ENCODE measurements at regions not wholly inside any gene's neighbourhood (a gene's known extent, or its start where the extent isn't known, plus 50 kb on each side); places are given as distances from the start of the nearest gene placed in this dataset.

DNA sequence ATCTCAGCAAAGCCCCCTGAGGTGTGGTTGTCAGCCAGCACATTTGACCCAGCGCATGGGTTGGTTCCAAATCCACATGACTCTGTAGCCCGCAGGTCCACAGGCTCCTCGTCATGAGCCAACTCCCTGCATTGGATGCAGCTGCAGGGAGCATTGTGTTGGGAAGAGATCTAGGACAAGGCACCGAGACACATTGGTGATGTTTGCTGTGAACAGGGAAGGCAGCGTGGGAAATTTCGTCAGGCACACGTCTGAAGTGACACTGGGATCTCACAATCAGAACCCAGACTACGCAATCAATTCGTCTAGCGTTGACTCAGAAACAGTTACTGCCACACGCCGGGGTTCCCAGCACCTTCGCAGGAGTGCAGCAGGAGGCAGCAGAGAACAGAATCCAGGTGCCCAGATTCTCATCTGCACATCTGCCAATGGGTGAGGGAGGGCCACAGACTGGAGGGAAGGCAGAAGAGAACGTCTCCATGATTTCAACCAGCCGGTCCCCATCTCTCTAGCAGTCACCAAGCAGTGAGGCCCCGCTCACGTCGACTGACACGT lies 177.0 kb downstream of the TTLL2 start (continued):
- TF ChIP-seq, protein P1, sequence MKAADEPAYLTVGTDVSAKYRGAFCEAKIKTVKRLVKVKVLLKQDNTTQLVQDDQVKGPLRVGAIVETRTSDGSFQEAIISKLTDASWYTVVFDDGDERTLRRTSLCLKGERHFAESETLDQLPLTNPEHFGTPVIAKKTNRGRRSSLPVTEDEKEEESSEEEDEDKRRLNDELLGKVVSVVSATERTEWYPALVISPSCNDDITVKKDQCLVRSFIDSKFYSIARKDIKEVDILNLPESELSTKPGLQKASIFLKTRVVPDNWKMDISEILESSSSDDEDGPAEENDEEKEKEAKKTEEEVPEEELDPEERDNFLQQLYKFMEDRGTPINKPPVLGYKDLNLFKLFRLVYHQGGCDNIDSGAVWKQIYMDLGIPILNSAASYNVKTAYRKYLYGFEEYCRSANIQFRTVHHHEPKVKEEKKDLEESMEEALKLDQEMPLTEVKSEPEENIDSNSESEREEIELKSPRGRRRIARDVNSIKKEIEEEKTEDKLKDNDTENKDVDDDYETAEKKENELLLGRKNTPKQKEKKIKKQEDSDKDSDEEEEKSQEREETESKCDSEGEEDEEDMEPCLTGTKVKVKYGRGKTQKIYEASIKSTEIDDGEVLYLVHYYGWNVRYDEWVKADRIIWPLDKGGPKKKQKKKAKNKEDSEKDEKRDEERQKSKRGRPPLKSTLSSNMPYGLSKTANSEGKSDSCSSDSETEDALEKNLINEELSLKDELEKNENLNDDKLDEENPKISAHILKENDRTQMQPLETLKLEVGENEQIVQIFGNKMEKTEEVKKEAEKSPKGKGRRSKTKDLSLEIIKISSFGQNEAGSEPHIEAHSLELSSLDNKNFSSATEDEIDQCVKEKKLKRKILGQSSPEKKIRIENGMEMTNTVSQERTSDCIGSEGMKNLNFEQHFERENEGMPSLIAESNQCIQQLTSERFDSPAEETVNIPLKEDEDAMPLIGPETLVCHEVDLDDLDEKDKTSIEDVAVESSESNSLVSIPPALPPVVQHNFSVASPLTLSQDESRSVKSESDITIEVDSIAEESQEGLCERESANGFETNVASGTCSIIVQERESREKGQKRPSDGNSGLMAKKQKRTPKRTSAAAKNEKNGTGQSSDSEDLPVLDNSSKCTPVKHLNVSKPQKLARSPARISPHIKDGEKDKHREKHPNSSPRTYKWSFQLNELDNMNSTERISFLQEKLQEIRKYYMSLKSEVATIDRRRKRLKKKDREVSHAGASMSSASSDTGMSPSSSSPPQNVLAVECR (CRISPR knock-in tag; IDR thresholded peaks at IDR 0.05; ENCODE audit: borderline replicate concordance) = no peak; the same call in 1 of the 2 replicates
- TF ChIP-seq, protein P2, sequence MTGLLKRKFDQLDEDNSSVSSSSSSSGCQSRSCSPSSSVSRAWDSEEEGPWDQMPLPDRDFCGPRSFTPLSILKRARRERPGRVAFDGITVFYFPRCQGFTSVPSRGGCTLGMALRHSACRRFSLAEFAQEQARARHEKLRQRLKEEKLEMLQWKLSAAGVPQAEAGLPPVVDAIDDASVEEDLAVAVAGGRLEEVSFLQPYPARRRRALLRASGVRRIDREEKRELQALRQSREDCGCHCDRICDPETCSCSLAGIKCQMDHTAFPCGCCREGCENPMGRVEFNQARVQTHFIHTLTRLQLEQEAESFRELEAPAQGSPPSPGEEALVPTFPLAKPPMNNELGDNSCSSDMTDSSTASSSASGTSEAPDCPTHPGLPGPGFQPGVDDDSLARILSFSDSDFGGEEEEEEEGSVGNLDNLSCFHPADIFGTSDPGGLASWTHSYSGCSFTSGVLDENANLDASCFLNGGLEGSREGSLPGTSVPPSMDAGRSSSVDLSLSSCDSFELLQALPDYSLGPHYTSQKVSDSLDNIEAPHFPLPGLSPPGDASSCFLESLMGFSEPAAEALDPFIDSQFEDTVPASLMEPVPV (CRISPR knock-in tag; IDR thresholded peaks at IDR 0.05) = no peak
- TF ChIP-seq CREM (IDR thresholded peaks at IDR 0.05) = no peak
- TF ChIP-seq CREM (CRISPR knock-in tag; IDR thresholded peaks at IDR 0.05) = no peak
- no peak for TF ChIP-seq ZNF549 (CRISPR knock-in tag; IDR thresholded peaks at IDR 0.05)
- TF ChIP-seq, protein P3, sequence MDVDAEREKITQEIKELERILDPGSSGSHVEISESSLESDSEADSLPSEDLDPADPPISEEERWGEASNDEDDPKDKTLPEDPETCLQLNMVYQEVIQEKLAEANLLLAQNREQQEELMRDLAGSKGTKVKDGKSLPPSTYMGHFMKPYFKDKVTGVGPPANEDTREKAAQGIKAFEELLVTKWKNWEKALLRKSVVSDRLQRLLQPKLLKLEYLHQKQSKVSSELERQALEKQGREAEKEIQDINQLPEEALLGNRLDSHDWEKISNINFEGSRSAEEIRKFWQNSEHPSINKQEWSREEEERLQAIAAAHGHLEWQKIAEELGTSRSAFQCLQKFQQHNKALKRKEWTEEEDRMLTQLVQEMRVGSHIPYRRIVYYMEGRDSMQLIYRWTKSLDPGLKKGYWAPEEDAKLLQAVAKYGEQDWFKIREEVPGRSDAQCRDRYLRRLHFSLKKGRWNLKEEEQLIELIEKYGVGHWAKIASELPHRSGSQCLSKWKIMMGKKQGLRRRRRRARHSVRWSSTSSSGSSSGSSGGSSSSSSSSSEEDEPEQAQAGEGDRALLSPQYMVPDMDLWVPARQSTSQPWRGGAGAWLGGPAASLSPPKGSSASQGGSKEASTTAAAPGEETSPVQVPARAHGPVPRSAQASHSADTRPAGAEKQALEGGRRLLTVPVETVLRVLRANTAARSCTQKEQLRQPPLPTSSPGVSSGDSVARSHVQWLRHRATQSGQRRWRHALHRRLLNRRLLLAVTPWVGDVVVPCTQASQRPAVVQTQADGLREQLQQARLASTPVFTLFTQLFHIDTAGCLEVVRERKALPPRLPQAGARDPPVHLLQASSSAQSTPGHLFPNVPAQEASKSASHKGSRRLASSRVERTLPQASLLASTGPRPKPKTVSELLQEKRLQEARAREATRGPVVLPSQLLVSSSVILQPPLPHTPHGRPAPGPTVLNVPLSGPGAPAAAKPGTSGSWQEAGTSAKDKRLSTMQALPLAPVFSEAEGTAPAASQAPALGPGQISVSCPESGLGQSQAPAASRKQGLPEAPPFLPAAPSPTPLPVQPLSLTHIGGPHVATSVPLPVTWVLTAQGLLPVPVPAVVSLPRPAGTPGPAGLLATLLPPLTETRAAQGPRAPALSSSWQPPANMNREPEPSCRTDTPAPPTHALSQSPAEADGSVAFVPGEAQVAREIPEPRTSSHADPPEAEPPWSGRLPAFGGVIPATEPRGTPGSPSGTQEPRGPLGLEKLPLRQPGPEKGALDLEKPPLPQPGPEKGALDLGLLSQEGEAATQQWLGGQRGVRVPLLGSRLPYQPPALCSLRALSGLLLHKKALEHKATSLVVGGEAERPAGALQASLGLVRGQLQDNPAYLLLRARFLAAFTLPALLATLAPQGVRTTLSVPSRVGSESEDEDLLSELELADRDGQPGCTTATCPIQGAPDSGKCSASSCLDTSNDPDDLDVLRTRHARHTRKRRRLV (CRISPR knock-in tag; IDR thresholded peaks at IDR 0.05) = no peak
- TF ChIP-seq ZNF501 (CRISPR knock-in tag; IDR thresholded peaks at IDR 0.05) = peak; percentile 61; the same call in 1 of the 2 replicates
- TF ChIP-seq HNRNPLL (IDR thresholded peaks at IDR 0.05; ENCODE audit: low read depth, low read length, poor library complexity, severe bottlenecking) = no peak
- no peak for TF ChIP-seq SNAI1 (CRISPR knock-in tag; IDR thresholded peaks at IDR 0.05; ENCODE audit: borderline replicate concordance)
- TF ChIP-seq, protein P4, sequence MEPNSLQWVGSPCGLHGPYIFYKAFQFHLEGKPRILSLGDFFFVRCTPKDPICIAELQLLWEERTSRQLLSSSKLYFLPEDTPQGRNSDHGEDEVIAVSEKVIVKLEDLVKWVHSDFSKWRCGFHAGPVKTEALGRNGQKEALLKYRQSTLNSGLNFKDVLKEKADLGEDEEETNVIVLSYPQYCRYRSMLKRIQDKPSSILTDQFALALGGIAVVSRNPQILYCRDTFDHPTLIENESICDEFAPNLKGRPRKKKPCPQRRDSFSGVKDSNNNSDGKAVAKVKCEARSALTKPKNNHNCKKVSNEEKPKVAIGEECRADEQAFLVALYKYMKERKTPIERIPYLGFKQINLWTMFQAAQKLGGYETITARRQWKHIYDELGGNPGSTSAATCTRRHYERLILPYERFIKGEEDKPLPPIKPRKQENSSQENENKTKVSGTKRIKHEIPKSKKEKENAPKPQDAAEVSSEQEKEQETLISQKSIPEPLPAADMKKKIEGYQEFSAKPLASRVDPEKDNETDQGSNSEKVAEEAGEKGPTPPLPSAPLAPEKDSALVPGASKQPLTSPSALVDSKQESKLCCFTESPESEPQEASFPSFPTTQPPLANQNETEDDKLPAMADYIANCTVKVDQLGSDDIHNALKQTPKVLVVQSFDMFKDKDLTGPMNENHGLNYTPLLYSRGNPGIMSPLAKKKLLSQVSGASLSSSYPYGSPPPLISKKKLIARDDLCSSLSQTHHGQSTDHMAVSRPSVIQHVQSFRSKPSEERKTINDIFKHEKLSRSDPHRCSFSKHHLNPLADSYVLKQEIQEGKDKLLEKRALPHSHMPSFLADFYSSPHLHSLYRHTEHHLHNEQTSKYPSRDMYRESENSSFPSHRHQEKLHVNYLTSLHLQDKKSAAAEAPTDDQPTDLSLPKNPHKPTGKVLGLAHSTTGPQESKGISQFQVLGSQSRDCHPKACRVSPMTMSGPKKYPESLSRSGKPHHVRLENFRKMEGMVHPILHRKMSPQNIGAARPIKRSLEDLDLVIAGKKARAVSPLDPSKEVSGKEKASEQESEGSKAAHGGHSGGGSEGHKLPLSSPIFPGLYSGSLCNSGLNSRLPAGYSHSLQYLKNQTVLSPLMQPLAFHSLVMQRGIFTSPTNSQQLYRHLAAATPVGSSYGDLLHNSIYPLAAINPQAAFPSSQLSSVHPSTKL (CRISPR knock-in tag; IDR thresholded peaks at IDR 0.05) = peak; percentile 62
- TF ChIP-seq HNRNPL (IDR thresholded peaks at IDR 0.05; ENCODE audit: low read depth, low read length) = no peak
- TF ChIP-seq, protein P5, sequence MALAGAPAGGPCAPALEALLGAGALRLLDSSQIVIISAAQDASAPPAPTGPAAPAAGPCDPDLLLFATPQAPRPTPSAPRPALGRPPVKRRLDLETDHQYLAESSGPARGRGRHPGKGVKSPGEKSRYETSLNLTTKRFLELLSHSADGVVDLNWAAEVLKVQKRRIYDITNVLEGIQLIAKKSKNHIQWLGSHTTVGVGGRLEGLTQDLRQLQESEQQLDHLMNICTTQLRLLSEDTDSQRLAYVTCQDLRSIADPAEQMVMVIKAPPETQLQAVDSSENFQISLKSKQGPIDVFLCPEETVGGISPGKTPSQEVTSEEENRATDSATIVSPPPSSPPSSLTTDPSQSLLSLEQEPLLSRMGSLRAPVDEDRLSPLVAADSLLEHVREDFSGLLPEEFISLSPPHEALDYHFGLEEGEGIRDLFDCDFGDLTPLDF (CRISPR knock-in tag; IDR thresholded peaks at IDR 0.05) = no peak
- TF ChIP-seq KLF12 (CRISPR knock-in tag; IDR thresholded peaks at IDR 0.05; ENCODE audit: borderline replicate concordance) = no peak
